GM12878 (cell line): ENCODE measurements at regions not wholly inside any gene's neighbourhood (a gene's known extent, or its start where the extent isn't known, plus 50 kb on each side); places are given as distances from the start of the nearest gene placed in this dataset.

Source experiments
- ATAC-seq: fragments of 200-7000 bp; cut with Tn5 transposase; 3 replicates; pipeline ENCODE4 v1.9.1; 2020; ENCODE audit warnings: mild to moderate bottlenecking, moderate library complexity
- BruUV-seq: library from RNA; stranded (reverse); fragments of 400-500 nt; replicated peaks from 2 replicates; lab custom pipeline; 2021; lab: Mats Ljungman, UMichigan
- CTCF ChIA-PET: fragments of 300-600 bp; sonication (Branson Sonifier 250); formaldehyde crosslinking; extraction: SDS; loops from one replicate; lab custom pipeline; 2021; ENCODE audit warnings: inconsistent platforms; lab: Yijun Ruan, JAX
- POLR2A ChIA-PET: fragments of 350-600 bp; formaldehyde crosslinking; extraction: SDS; loops from one replicate; lab custom pipeline; 2021; ENCODE audit warnings: inconsistent platforms; lab: Charles Lee
- RAD21 ChIA-PET: fragments of 300-600 bp; sonication (Branson Sonifier 250); formaldehyde crosslinking; loops from one replicate; lab custom pipeline; 2023; ENCODE audit warnings: antibody characterized with exemption; ENCODE audit not compliant: unreplicated experiment; lab: Charles Lee
- SMC1A ChIA-PET: fragments of 300-600 bp; sonication (Branson Sonifier 250); formaldehyde crosslinking; loops from one replicate; lab custom pipeline; 2023; ENCODE audit not compliant: unreplicated experiment, uncharacterized antibody; lab: Charles Lee
- DNase-seq: peaks from one replicate; pipeline ENCODE4 v3.0.0-alpha.2; 2011; ENCODE audit warnings: low read depth, low spot score
- FAIRE-seq: peaks from 3 replicates; lab custom pipeline; 2011; peaks lifted over from hg19 to GRCh38; lab: Jason Lieb, UNC
- H2AFZ ChIP-seq: 2 replicates; pipeline ENCODE4 v1.6.0; 2011; ENCODE audit warnings: low read depth, low read length, control low read depth; ENCODE audit not compliant: control insufficient read depth
- H3K27ac ChIP-seq: 2 replicates; pipeline ENCODE4 v1.5.1; 2011; ENCODE audit warnings: control low read depth; ENCODE audit not compliant: control insufficient read depth, insufficient read depth
- H3K27me3 ChIP-seq, 2 experiments: replicated peaks in 1 of 2; 2 replicates each; pipeline versions ENCODE4 v1.6.0 to v1.6.1; 2011; ENCODE audit warnings: low read length in 1 of 2; ENCODE audit not compliant: control insufficient read depth in 2 of 2, insufficient read depth in 2 of 2
- H3K36me3 ChIP-seq, 2 experiments: 2 replicates each; pipeline ENCODE4 v1.5.1; 2011; ENCODE audit warnings: low read length in 1 of 2; ENCODE audit not compliant: control insufficient read depth in 2 of 2, insufficient read depth in 2 of 2
- H3K4me1 ChIP-seq: 2 replicates; pipeline ENCODE4 v1.6.1; 2011; ENCODE audit warnings: mild to moderate bottlenecking, low read length, moderate library complexity, mixed read lengths; ENCODE audit not compliant: control insufficient read depth, insufficient read depth
- H3K4me2 ChIP-seq: 2 replicates; pipeline ENCODE4 v1.6.0; 2011; ENCODE audit warnings: control low read depth; ENCODE audit not compliant: control insufficient read depth, insufficient read depth
- H3K4me3 ChIP-seq: fragments of 200-600 bp; sonication (generic); 2 replicates; pipeline ENCODE4 v1.5.1; 2016
- H3K79me2 ChIP-seq: 2 replicates; pipeline ENCODE4 v1.6.0; 2011; ENCODE audit warnings: low read length; ENCODE audit not compliant: control insufficient read depth, insufficient read depth
- H3K9ac ChIP-seq: 2 replicates; pipeline ENCODE4 v1.8.0; 2011; ENCODE audit warnings: low read length, control low read depth, mixed read lengths; ENCODE audit not compliant: control insufficient read depth, insufficient read depth
- H3K9me3 ChIP-seq: replicated peaks from 3 replicates; pipeline ENCODE4 v1.5.1; 2011; ENCODE audit warnings: mild to moderate bottlenecking, low read length; ENCODE audit not compliant: control insufficient read depth, insufficient read depth
- H4K20me1 ChIP-seq: 2 replicates; pipeline ENCODE4 v1.6.0; 2011; ENCODE audit not compliant: control insufficient read depth, insufficient read depth
- CHD1 ChIP-seq: IDR thresholded peaks from 2 replicates; pipeline ENCODE4 v1.6.1; 2012; ENCODE audit warnings: low read depth, low read length, improper control_type of control experiment
- EED ChIP-seq: sonication (generic); IDR thresholded peaks from 2 replicates; pipeline ENCODE4 v1.6.1; 2016; ENCODE audit warnings: antibody characterized with exemption, low read depth
- EZH2 ChIP-seq: IDR thresholded peaks from 2 replicates; pipeline ENCODE4 v1.6.1; 2012; ENCODE audit warnings: low read depth, mild to moderate bottlenecking, control low read depth, inconsistent platforms, low read length, borderline replicate concordance; ENCODE audit not compliant: control insufficient read depth
- NFYA ChIP-seq: IDR thresholded peaks from 2 replicates; pipeline ENCODE4 v1.6.1; 2011; ENCODE audit warnings: low read depth, mild to moderate bottlenecking, low read length, improper control_type of control experiment, borderline replicate concordance
- RB1 ChIP-seq: fragments of 450-650 bp; formaldehyde crosslinking; IDR thresholded peaks from 2 replicates; pipeline ENCODE4 v1.6.1; 2017; ENCODE audit warnings: mild to moderate bottlenecking, borderline replicate concordance
- RBBP5 ChIP-seq: fragments of 200-600 bp; sonication (generic); conservative IDR thresholded peaks from 2 replicates; pipeline ENCODE4 v1.6.1; 2016
- RFX5 ChIP-seq: IDR thresholded peaks from 2 replicates; pipeline ENCODE4 v1.6.1; 2011; ENCODE audit warnings: low read depth, low read length, improper control_type of control experiment
- SMC3 ChIP-seq: IDR thresholded peaks from 2 replicates; pipeline ENCODE4 v1.6.1; 2011; ENCODE audit warnings: low read length, improper control_type of control experiment, borderline replicate concordance
- TCF3 ChIP-seq: IDR thresholded peaks from 2 replicates; pipeline ENCODE4 v1.6.1; 2012; ENCODE audit warnings: low read depth, mild to moderate bottlenecking, low read length, borderline replicate concordance; ENCODE audit not compliant: insufficient read depth
- ZNF24 ChIP-seq: fragments of 450-650 bp; IDR thresholded peaks from 2 replicates; pipeline ENCODE4 v1.6.1; 2017; ENCODE audit warnings: antibody characterized with exemption, mild to moderate bottlenecking
- ZSCAN29 ChIP-seq: fragments of 450-650 bp; IDR thresholded peaks from 2 replicates; pipeline ENCODE4 v1.6.1; 2017; ENCODE audit warnings: mild to moderate bottlenecking, moderate library complexity
- WGBS: methylation state at CpG from one replicate; pipeline ENCODE4 v1.1.6; 2016; ENCODE audit warnings: low lambda C conversion rate; ENCODE audit not compliant: insufficient replicate concordance, insufficient coverage; ENCODE audit errors: missing lambda C conversion rate; 5-methylcytosine and 5-hydroxymethylcytosine counted together
- in situ Hi-C: fragments of 300-500 bp; cut with MboI; formaldehyde crosslinking; loops from 9 replicates; pipeline ENCODE4 v1.14.3; 2018; ENCODE audit warnings: mixed read lengths
- intact Hi-C: fragments of 100-400 bp; cut with micrococcal nuclease; formaldehyde crosslinking; loops from one replicate; pipeline ENCODE4 v1.14.2; 2022; ENCODE audit not compliant: unreplicated experiment
- TF ChIP-seq, protein P1 (sequence below): fragments of 450-650 bp; IDR thresholded peaks from 2 replicates; pipeline ENCODE4 v1.6.1; 2017; ENCODE audit warnings: borderline replicate concordance
- TF ChIP-seq, protein P2 (sequence below): fragments of 150-350 bp; IDR thresholded peaks from 2 replicates; pipeline ENCODE4 v1.6.1; 2016; ENCODE audit warnings: low read depth, low read length

GRCh38 chr12:73815072-73815645 lies 722.5 kb upstream of the ATXN7L3B start:
- Histone ChIP-seq H3K27ac (no peak overlapping the region), H3K9ac (no peak overlapping the region), H3K4me3 (no peak overlapping the region), H4K20me1 (no peaks in the 10 kb centered on the region), H3K79me2 (no peaks in the 10 kb centered on the region), H3K9me3 (no peaks in the 10 kb centered on the region), H3K27me3 (no peaks in the 10 kb centered on the region), H2AFZ (no peak overlapping the region), H3K4me2 (no peak overlapping the region), H3K4me1 (no peaks in the 10 kb centered on the region), H3K36me3 (no peaks in the 10 kb centered on the region)
- TF ChIP-seq ZSCAN29: no peak
- TF ChIP-seq, protein P1, sequence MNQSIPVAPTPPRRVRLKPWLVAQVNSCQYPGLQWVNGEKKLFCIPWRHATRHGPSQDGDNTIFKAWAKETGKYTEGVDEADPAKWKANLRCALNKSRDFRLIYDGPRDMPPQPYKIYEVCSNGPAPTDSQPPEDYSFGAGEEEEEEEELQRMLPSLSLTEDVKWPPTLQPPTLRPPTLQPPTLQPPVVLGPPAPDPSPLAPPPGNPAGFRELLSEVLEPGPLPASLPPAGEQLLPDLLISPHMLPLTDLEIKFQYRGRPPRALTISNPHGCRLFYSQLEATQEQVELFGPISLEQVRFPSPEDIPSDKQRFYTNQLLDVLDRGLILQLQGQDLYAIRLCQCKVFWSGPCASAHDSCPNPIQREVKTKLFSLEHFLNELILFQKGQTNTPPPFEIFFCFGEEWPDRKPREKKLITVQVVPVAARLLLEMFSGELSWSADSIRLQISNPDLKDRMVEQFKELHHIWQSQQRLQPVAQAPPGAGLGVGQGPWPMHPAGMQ: no peak
- ChIA-PET POLR2A (no interaction called here), CTCF (no interaction called here), SMC1A (no interaction called here), RAD21 (no interaction called here)
- DNase-seq: no peak
- intact Hi-C loops (no loop called here), in situ Hi-C loops (no loop called here)
- no peak for ATAC-seq
- no TSS peak for BruUV-seq
- FAIRE-seq: no peak
- WGBS: 2% methylated on average over 4 of the region's 4 CpGs

GRCh38 chr12:73817161-73817560 lies 720.5 kb upstream of the ATXN7L3B start:
- no peaks in the 10 kb centered on the region for H3K9me3 ChIP-seq
- intact Hi-C loops: no loop called here
- BruUV-seq: no TSS peak
- H3K36me3 ChIP-seq: no peaks in the 10 kb centered on the region
- RAD21 ChIA-PET: no interaction called here
- no peak for FAIRE-seq
- H3K4me3 ChIP-seq: no peak overlapping the region
- H3K79me2 ChIP-seq: no peaks in the 10 kb centered on the region
- H3K27ac ChIP-seq: no peak overlapping the region
- POLR2A ChIA-PET: no interaction called here
- TF ChIP-seq RB1 (no peak), TCF3 (no peak), SMC3 (no peak), NFYA (no peak), CHD1 (no peak), RFX5 (no peak), EED (no peak), RBBP5 (no peak), EZH2 (no peak), ZNF24 (no peak)
- TF ChIP-seq, protein P2, sequence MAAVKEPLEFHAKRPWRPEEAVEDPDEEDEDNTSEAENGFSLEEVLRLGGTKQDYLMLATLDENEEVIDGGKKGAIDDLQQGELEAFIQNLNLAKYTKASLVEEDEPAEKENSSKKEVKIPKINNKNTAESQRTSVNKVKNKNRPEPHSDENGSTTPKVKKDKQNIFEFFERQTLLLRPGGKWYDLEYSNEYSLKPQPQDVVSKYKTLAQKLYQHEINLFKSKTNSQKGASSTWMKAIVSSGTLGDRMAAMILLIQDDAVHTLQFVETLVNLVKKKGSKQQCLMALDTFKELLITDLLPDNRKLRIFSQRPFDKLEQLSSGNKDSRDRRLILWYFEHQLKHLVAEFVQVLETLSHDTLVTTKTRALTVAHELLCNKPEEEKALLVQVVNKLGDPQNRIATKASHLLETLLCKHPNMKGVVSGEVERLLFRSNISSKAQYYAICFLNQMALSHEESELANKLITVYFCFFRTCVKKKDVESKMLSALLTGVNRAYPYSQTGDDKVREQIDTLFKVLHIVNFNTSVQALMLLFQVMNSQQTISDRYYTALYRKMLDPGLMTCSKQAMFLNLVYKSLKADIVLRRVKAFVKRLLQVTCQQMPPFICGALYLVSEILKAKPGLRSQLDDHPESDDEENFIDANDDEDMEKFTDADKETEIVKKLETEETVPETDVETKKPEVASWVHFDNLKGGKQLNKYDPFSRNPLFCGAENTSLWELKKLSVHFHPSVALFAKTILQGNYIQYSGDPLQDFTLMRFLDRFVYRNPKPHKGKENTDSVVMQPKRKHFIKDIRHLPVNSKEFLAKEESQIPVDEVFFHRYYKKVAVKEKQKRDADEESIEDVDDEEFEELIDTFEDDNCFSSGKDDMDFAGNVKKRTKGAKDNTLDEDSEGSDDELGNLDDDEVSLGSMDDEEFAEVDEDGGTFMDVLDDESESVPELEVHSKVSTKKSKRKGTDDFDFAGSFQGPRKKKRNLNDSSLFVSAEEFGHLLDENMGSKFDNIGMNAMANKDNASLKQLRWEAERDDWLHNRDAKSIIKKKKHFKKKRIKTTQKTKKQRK: no peak
- TF ChIP-seq, all 136 proteins: peak for 0
- no peak overlapping the region for H2AFZ ChIP-seq
- in situ Hi-C loops: no loop called here
- ATAC-seq: no peak
- no peak overlapping the region for H3K4me2 ChIP-seq
- no peak for DNase-seq
- 46% methylated on average over 2 of the region's 2 CpGs for WGBS
- H3K9ac ChIP-seq: no peak overlapping the region
- ChIA-PET SMC1A (no interaction called here), CTCF (no interaction called here)
- H3K4me1 ChIP-seq: no peaks in the 10 kb centered on the region
- H3K27me3 ChIP-seq: no peaks in the 10 kb centered on the region
- no peaks in the 10 kb centered on the region for H4K20me1 ChIP-seq
